KMS-11 (cell line): ENCODE measurements at regions not wholly inside any gene's neighbourhood (a gene's known extent, or its start where the extent isn't known, plus 50 kb on each side); places are given as distances from the start of the nearest gene placed in this dataset.

Experiments
- H2AFZ ChIP-seq: fragments of 200-600 bp; sonication (generic); 2 replicates; pipeline ENCODE4 v1.6.1; 2016; ENCODE audit warnings: antibody characterized with exemption, mixed run types, low read depth
- H3K27ac ChIP-seq: fragments of 200-600 bp; sonication (generic); 2 replicates; pipeline ENCODE4 v1.6.1; 2016; ENCODE audit warnings: mild to moderate bottlenecking, mixed run types
- H3K27me3 ChIP-seq: fragments of 200-600 bp; sonication (generic); 2 replicates; pipeline ENCODE4 v1.6.1; 2017; ENCODE audit warnings: mild to moderate bottlenecking, low read depth, mixed run types, moderate library complexity; ENCODE audit not compliant: insufficient read depth
- H3K36me3 ChIP-seq: fragments of 200-600 bp; sonication (generic); 2 replicates; pipeline ENCODE4 v1.6.1; 2017; ENCODE audit warnings: mild to moderate bottlenecking, mixed run types; ENCODE audit not compliant: insufficient read depth
- H3K4me1 ChIP-seq: fragments of 200-600 bp; sonication (generic); 2 replicates; pipeline ENCODE4 v1.6.1; 2016; ENCODE audit warnings: mild to moderate bottlenecking, low read depth, mixed run types; ENCODE audit not compliant: poor library complexity, severe bottlenecking
- H3K4me2 ChIP-seq: fragments of 200-600 bp; sonication (generic); 2 replicates; pipeline ENCODE4 v1.7.0; 2016; ENCODE audit warnings: mild to moderate bottlenecking, mixed run types
- H3K4me3 ChIP-seq: fragments of 200-600 bp; sonication (generic); IDR thresholded peaks from 2 replicates; pipeline ENCODE4 v1.6.1; 2017; ENCODE audit warnings: low read depth, low read length, mixed read lengths; ENCODE audit not compliant: insufficient read depth
- H3K79me2 ChIP-seq: fragments of 200-600 bp; sonication (generic); 2 replicates; pipeline ENCODE4 v1.6.1; 2016; ENCODE audit warnings: low read depth, mixed run types; ENCODE audit not compliant: insufficient read depth
- H3K9ac ChIP-seq: fragments of 200-600 bp; sonication (generic); 2 replicates; pipeline ENCODE4 v1.6.1; 2016; ENCODE audit warnings: mild to moderate bottlenecking, mixed run types
- H4K20me1 ChIP-seq: fragments of 200-600 bp; sonication (generic); 2 replicates; pipeline ENCODE4 v1.6.1; 2016; ENCODE audit warnings: mild to moderate bottlenecking, mixed run types; ENCODE audit not compliant: insufficient read depth
- TF ChIP-seq, protein P1 (sequence below): fragments of 200-600 bp; sonication (generic); conservative IDR thresholded peaks from 2 replicates; pipeline ENCODE4 v1.6.1; 2017; ENCODE audit warnings: low read depth, mild to moderate bottlenecking, antibody characterized with exemption, low read length, moderate library complexity, mixed read lengths

DNA sequence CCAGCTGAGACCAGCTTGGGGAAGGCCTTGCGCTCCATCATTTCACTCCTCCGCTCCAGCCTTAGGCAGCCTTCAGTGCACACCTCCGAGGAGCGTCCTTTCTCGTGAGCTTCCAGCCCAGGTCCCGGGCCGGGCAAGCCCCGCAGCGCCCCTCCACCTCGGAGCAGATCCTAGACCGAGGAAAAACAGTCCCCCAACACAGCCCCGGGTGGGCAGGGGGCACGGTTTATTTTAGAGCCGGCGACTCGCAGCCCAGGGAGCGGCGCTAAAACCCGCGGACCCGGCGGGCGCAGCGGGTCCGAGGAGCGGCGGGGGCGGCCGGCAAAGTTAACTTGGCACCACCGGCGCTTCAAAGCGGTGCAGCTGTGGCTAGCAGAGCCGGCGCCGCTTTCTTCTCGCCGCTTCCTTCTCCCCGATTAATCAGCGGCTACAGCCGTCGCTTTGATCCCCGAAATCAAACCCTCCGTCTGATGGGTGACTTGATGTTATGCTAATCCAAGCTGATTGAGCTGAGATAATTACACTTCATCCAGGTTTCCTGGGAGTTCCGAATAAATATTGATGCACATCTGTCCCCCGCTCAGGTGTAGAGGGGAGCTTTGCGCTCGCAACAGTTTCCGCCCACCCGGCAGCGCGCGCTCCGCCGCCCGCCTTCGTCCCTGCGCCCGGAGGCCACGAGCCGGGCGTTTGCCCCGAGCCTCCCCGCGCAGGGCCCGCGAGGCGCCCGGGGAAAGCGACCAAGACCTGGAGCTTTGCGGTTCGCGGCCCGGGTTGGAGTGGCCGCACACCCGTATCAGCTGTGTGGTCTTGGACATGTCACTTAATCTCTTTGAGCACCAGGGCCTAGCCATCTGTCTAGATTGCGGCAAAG, 192.7 kb downstream of the BUD13 start:
- TF ChIP-seq, protein P1, sequence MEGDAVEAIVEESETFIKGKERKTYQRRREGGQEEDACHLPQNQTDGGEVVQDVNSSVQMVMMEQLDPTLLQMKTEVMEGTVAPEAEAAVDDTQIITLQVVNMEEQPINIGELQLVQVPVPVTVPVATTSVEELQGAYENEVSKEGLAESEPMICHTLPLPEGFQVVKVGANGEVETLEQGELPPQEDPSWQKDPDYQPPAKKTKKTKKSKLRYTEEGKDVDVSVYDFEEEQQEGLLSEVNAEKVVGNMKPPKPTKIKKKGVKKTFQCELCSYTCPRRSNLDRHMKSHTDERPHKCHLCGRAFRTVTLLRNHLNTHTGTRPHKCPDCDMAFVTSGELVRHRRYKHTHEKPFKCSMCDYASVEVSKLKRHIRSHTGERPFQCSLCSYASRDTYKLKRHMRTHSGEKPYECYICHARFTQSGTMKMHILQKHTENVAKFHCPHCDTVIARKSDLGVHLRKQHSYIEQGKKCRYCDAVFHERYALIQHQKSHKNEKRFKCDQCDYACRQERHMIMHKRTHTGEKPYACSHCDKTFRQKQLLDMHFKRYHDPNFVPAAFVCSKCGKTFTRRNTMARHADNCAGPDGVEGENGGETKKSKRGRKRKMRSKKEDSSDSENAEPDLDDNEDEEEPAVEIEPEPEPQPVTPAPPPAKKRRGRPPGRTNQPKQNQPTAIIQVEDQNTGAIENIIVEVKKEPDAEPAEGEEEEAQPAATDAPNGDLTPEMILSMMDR = no peak
- Histone ChIP-seq H3K79me2 (no peaks in the 10 kb centered on the region), H3K27me3 (no peaks in the 10 kb centered on the region), H3K36me3 (no peaks in the 10 kb centered on the region), H3K4me2 (no peak overlapping the region), H3K4me1 (no peaks in the 10 kb centered on the region), H4K20me1 (no peaks in the 10 kb centered on the region), H3K9ac (no peak overlapping the region), H3K4me3 (no peak overlapping the region), H3K27ac (no peak overlapping the region), H2AFZ (no peak overlapping the region)

DNA sequence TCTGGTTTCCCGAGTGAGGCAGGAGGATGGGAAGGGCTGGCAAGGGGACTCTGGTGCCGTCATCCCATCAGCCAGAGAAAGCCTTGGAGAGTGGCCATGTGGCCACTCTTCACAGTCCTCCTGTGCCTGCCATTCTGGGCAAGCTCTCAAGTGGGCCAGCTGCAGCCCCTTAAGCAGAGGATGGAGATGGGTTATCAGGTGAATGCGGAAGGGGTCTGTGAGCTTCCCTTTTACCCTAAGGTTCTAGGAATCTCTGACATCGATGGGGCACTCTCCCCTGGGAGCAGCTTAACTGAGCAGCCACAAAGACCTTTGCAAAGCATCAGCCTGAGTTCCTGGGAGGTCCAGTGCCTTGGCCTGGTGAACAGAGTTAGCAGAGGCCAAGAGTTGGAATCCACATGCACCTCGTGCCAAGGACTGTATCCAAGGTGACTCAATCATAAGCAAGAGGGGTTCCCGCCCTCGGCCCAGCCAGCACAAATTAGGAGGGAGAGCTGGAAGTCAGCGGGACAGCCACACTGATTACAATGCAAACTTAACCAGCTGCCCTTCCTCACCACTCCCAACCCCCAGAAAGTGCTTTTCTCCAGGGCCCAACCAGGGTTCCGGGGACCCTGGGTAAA, 193.6 kb downstream of the BUD13 start:
- H3K4me1 ChIP-seq = no peaks in the 10 kb centered on the region
- no peaks in the 10 kb centered on the region for H3K27me3 ChIP-seq
- H3K4me2 ChIP-seq = no peak overlapping the region
- H3K9ac ChIP-seq = no peak overlapping the region
- TF ChIP-seq, protein P1 = no peak
- H4K20me1 ChIP-seq = no peaks in the 10 kb centered on the region
- H2AFZ ChIP-seq = no peak overlapping the region
- H3K36me3 ChIP-seq = no peaks in the 10 kb centered on the region
- H3K79me2 ChIP-seq = no peaks in the 10 kb centered on the region
- H3K4me3 ChIP-seq = no peak overlapping the region
- no peak overlapping the region for H3K27ac ChIP-seq

DNA sequence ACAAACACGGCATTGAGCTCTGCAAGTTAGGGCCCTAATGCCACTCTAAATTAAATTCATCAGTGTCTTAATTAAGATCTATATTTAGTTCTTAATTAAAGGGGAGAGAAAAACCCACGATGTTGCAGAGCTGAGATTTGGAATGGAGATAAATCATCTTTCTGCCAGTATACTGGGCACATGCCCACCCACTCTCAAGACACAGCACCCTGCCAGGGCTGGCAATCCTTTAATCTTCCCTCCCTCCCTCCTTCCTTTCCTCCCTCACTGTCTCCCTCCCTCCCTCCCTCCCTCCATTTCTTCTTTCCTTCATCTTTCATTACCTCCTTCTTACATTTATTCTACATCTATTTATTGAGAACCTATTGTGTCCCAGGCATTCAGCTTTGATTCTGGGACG, 194.8 kb downstream of the BUD13 start:
- no peak overlapping the region for H2AFZ ChIP-seq
- no peaks in the 10 kb centered on the region for H3K36me3 ChIP-seq
- H3K27ac ChIP-seq = no peak overlapping the region
- TF ChIP-seq, protein P1 = no peak
- no peak overlapping the region for H3K4me2 ChIP-seq
- H3K79me2 ChIP-seq = no peaks in the 10 kb centered on the region
- no peak overlapping the region for H3K9ac ChIP-seq
- H4K20me1 ChIP-seq = no peaks in the 10 kb centered on the region
- no peak overlapping the region for H3K4me3 ChIP-seq
- no peaks in the 10 kb centered on the region for H3K4me1 ChIP-seq
- no peaks in the 10 kb centered on the region for H3K27me3 ChIP-seq

DNA sequence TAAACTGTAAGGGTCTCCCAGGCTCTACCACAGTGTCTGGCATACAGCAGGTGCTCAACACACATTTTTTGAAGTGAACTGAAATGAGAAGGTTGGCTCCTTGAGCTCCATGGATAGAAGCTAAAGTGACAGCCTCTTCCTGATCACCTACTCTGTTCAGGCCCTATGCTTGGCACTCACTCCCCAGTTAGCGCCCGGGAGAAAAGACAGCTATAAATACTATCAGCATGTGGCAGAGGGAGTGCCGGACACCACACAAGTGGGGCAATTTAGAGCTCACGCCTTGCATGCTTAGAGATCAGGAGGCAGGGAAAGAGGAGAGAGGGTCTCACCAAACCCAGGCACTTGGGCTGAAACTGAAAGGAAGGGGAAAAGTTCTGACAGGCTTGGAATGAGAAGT, 195.5 kb downstream of the BUD13 start:
- H3K9ac ChIP-seq = no peak overlapping the region
- TF ChIP-seq, protein P1 = no peak
- H3K4me2 ChIP-seq = no peak overlapping the region
- H3K27ac ChIP-seq = no peak overlapping the region
- H4K20me1 ChIP-seq = no peaks in the 10 kb centered on the region
- H2AFZ ChIP-seq = no peak overlapping the region
- no peaks in the 10 kb centered on the region for H3K36me3 ChIP-seq
- no peaks in the 10 kb centered on the region for H3K4me1 ChIP-seq
- no peak overlapping the region for H3K4me3 ChIP-seq
- H3K27me3 ChIP-seq = no peaks in the 10 kb centered on the region
- no peaks in the 10 kb centered on the region for H3K79me2 ChIP-seq
